NCI-H526 treated with DMSO at 0.1 percent for 48 hours (cell line): ENCODE measurements at regions not wholly inside any gene's neighbourhood (a gene's known extent, or its start where the extent isn't known, plus 50 kb on each side); places are given as distances from the start of the nearest gene placed in this dataset.

Source experiments
- DNase-seq: peaks from one replicate; lab custom pipeline; 2025; lab: John Stamatoyannopoulos, UW

GRCh38 chr4:136412708-136413107 is 1119.6 kb downstream of the PCDH18 start:
- no peak for DNase-seq

DNA sequence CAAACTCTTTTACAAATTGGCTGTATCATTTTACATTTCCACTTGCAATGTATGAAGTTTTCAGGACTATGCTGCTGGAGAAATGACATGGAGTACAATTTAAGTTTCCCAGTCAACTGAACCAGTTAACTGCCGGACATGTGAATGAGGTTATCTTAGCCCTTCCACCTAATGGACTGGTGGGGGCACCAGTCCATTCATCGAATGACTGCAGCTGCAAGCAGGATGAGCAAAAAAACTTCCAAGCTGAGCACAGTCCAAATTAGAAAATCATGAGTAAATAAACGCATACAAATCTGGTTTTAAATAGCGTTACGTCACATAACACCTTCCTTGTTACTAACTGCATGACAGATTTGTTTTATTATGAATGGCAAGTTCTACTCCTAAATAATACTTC is 1131.5 kb downstream of the PCDH18 start:
- DNase-seq, result no peak

DNA sequence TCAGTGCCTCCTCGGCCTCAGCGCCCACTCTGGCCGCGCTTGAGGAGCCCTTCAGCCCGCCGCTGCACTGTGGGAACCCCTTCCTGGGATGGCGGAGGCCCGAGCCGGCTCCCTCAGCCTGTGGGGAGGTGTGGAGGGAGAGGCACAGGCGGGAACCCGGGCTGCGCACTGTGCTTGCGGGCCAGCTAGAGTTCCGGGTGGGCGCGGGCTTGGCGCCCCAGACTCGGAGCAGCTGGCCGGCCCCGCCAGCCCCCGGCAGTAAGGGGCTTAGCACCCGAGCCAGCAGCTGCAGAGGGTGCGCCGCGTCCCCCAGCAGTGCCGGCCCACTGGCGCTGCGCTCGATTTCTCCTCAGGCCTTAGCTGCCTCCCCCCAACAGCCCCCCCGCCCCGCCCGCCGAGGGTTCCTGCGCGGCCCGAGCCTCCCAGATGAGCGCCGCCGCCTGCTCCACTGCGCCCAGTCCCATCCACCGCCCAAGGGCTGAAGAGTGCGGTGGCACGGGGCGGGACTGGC is 1137.0 kb downstream of the PCDH18 start:
- DNase-seq, result no peak

DNA sequence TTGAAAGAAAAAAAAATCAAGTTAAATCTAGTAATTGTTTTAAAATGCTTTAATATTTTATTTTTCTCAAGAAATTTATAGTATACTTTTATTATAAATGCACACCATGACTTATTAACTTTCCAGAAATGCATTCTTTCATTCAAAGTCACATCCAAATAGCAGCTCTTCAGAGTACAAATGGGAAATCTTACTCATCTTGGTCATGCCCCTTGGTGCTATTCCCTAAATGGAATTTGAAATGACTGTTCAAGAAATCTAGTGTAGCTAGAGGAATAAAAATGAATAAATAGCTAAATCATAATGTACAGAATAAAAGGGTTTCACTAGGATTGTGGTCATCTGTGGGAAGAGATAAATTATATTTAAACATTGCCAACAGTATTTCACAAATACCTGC is 1139.7 kb downstream of the PCDH18 start:
- DNase-seq, result no peak

GRCh38 chr4:136390824-136391223 is 1141.5 kb downstream of the PCDH18 start:
- no peak for DNase-seq

GRCh38 chr4:136383082-136383481 is 1149.2 kb downstream of the PCDH18 start:
- DNase-seq, result no peak

- no peak for DNase-seq
Observed at GRCh38 chr4:136371231-136371630, 1161.1 kb downstream of the PCDH18 start.

DNA sequence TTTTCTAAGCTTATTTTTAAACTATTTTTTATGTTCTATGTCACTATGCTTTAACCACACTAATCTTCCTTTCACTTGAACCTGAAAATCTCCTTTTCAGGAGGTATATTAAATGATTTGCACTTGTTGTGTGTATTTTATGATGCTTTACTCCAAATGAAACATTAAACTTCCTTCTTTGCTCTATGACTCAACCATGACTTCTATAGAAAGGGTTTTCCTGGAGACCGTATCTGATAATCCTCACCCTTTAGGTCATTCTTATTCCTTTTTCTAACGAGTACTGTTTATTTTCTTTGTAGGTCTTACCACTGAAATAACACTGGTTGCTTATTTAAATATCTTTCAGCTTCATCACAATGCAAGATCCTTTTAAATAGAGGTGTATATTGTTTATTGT is 1163.2 kb downstream of the PCDH18 start:
- no peak for DNase-seq

- no peak for DNase-seq
Observed at GRCh38 chr4:136357556-136357955, 1174.7 kb downstream of the PCDH18 start.

DNA sequence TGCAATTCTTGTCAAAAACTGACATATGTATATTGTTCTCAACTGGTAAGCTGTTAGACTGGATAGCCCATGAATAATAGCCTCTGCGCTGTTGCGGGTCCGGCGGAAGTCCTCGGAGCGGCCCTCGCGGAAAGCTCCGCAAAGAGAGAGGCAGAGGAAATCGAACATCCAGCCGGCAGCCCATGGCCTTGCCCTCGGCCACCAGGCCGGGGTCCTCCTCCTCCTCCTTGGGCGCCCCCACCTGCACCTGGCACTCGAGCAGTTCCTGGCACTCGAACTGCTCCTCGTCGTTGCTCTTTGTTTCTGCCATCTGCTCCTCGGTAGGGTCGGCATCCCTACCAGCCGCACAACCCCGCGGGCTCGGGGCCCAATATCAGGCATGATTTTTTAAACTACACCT is 1176.3 kb downstream of the PCDH18 start:
- DNase-seq, result no peak

DNA sequence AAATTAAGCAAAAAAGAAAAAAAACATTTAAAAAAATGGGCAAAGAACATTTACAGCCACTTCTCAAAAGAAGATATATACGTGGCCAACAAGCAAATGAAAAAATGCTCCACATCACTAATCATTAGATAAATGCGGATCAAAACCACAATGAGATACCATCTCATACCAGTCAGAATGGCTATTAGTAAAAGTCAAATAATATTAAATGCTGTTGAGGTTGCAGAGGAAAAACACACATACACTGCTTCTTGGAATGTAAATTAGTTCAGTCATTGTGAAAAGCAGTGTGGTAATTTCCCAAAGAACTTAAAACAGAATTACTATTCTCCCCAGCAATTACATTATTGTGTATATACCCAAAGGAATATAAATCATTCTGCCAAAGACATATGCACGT is 1189.0 kb downstream of the PCDH18 start:
- DNase-seq, result no peak

DNA sequence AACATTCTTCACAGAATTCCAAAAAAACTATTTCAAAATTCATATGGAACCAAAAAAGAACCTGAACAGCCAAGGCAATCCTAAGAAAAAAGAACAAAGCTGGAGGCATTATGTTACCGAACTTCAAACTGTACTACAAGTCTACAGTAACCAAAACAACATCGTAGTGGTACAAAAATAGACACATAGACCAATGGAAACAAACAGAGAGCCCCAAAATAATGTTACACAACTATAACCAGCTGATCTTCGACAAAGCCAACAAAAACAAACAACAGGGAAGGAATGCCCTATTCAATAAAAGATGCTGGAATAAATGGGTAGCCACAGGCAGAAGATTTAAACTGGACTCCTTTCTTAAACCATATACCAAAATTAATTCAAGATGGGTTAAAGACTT is 1189.6 kb downstream of the PCDH18 start:
- DNase-seq, result no peak

- no peak for DNase-seq
Observed at GRCh38 chr4:136337216-136337615, 1195.1 kb downstream of the PCDH18 start.

GRCh38 chr4:136336479-136336878 is 1195.8 kb downstream of the PCDH18 start:
- no peak for DNase-seq

DNA sequence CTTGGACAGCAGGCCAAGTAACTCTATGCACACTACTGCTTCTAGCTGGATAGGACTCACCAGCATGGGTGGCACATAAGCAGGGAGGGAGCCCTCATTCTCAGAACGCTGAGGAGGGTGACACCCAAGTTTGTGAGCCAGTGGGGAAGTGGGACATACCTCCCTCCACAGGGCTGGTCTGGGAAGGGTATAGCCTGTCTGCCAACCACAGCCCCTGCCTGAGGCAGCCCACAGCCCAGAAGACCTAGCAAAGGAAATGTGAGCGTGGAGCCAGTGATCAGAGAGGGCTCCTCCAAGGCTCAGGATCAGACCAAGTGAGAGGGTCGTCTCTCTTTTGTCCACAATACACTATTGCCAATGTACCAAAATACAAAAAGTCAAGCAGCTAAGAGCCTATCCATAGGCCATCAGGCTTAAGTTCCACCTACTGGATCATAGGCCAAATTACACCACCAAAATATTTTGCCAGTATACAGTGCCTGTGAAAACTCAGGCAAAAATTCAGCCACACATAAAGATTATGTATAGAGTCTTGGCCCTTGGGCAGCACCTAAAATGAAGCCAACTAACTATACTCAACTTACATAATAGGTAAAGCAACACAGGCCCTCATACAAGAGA is 1203.1 kb downstream of the PCDH18 start:
- no peak for DNase-seq

- DNase-seq, result no peak
Observed at GRCh38 chr4:136328131-136328530, 1204.2 kb downstream of the PCDH18 start.

GRCh38 chr4:136320465-136320813 is 1211.9 kb downstream of the PCDH18 start:
- DNase-seq, result no peak

DNA sequence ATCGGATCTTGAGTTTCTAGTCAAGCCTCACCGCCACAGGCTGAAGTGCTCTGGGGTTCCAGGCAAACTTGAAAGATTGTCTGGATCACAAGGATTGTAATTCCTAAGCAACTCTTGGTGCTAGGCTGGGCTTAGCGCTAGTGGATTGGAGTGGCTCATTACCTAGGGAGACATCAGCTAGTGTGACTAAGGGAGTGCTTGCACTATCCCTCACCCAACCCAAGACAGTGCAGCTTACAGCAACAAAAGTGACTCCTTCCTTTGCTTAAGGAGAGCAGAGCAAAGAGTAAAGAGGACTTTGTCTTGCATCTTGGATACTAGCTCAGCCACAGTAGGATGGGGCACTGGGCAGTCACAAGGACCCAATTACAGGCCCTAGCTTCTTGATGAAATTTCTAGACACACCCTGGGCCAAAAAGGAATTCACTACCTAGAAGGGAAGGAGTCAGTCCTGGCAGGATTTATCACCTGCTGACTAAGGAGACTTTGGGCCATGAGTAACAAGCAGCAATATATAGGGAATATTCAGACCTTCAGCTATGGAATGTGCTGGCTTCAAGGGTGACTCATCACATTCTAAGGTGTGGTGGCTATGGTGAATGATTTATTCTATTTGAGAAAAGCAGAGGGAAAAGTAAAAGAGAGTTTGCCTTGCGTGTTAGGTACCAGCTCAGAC is 1212.4 kb downstream of the PCDH18 start:
- DNase-seq, result no peak

GRCh38 chr4:136316961-136317360 is 1215.3 kb downstream of the PCDH18 start:
- no peak for DNase-seq

DNA sequence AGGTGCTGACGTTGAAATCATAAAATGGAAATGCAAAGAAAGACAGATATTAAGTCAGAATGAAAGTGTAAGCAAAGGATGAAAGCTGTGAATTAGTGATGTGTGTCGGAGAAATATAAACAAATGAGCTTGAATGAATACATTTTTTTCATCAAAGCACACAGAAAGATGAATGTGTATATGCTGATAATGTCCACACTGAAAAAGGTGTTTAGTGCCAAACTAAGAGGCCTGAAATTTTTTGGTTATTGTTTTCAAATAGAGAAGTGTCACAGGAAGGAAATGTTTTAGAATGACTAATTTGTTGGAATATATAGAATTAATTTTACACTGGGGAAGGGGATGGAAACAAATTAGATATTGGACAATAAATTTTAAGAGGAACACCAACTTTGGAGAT is 1217.6 kb downstream of the PCDH18 start:
- DNase-seq, result no peak

GRCh38 chr4:136311774-136312173 is 1220.5 kb downstream of the PCDH18 start:
- DNase-seq, result no peak

- DNase-seq, result no peak
Observed at GRCh38 chr4:136307765-136308164, 1224.5 kb downstream of the PCDH18 start.

GRCh38 chr4:136306361-136306760 is 1225.9 kb downstream of the PCDH18 start:
- no peak for DNase-seq

- no peak for DNase-seq
Observed at GRCh38 chr4:136302566-136302965, 1229.7 kb downstream of the PCDH18 start.
